ENCODE measurements at regions not wholly inside any gene's neighbourhood (a gene's known extent, or its start where the extent isn't known, plus 50 kb on each side); places are given as distances from the start of the nearest gene placed in this dataset.
A peak's percentile ranks its signal among the peaks of the same experiment; 100 is the strongest.

GRCh38 chr12:92074889-92075288, 70.8 kb downstream of the BTG1 start:
- Histone ChIP-seq H3K4me3 (ENCODE audit: insufficient read depth, low read depth, low read length, poor library complexity, severe bottlenecking) (no peak overlapping the region), H3K27ac (ENCODE audit: insufficient read depth, low read length, poor library complexity, severe bottlenecking) (no peak overlapping the region), H3K36me3 (ENCODE audit: control insufficient read depth, insufficient read depth, low read length) (no peaks in the 10 kb centered on the region), H3K27me3 (replicated peaks; ENCODE audit: control insufficient read depth, insufficient read depth, low read length, poor library complexity, severe bottlenecking) (no peaks in the 10 kb centered on the region), H3K9me3 (ENCODE audit: control insufficient read depth, low read length) (no peaks in the 10 kb centered on the region), H3K4me1 (ENCODE audit: control insufficient read depth, insufficient read depth, low read length, poor library complexity, severe bottlenecking) (peaks cover 4% of the 10 kb centered on the region)
- DNase-seq = no peak

DNA sequence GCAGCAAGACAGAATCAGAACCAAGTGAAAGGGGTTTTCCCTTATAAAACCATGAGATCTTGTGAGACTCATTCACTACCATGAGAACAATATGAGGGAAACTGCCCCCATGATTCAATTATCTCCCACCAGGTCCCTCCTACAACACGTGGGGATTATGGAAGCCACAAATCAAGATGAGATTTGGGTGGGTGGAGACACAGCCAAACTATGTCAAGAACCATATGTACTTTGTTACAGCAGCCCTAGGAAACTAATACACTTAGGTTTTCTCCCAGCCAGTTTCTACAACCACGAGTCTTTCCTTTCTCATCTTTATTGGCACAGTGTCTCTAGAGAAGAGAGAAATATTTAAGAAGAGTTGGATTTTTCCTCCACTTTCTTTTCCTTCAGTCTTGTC, 72.6 kb downstream of the BTG1 start:
- Histone ChIP-seq H3K27ac (ENCODE audit: insufficient read depth, low read length, poor library complexity, severe bottlenecking) (no peak overlapping the region), H3K4me3 (ENCODE audit: insufficient read depth, low read depth, low read length, poor library complexity, severe bottlenecking) (no peak overlapping the region), H3K36me3 (ENCODE audit: control insufficient read depth, insufficient read depth, low read length) (no peaks in the 10 kb centered on the region), H3K9me3 (ENCODE audit: control insufficient read depth, low read length) (no peaks in the 10 kb centered on the region), H3K27me3 (replicated peaks; ENCODE audit: control insufficient read depth, insufficient read depth, low read length, poor library complexity, severe bottlenecking) (no peaks in the 10 kb centered on the region), H3K4me1 (ENCODE audit: control insufficient read depth, insufficient read depth, low read length, poor library complexity, severe bottlenecking) (no peaks in the 10 kb centered on the region)
- no peak for DNase-seq

GRCh38 chr12:92072112-92072511, 73.5 kb downstream of the BTG1 start:
- no peak overlapping the region for H3K27ac ChIP-seq (ENCODE audit: insufficient read depth, low read length, poor library complexity, severe bottlenecking)
- no peaks in the 10 kb centered on the region for H3K27me3 ChIP-seq (replicated peaks; ENCODE audit: control insufficient read depth, insufficient read depth, low read length, poor library complexity, severe bottlenecking)
- H3K4me1 ChIP-seq (ENCODE audit: control insufficient read depth, insufficient read depth, low read length, poor library complexity, severe bottlenecking) = no peaks in the 10 kb centered on the region
- no peaks in the 10 kb centered on the region for H3K9me3 ChIP-seq (ENCODE audit: control insufficient read depth, low read length)
- no peak overlapping the region for H3K4me3 ChIP-seq (ENCODE audit: insufficient read depth, low read depth, low read length, poor library complexity, severe bottlenecking)
- no peak for DNase-seq
- H3K36me3 ChIP-seq (ENCODE audit: control insufficient read depth, insufficient read depth, low read length) = no peaks in the 10 kb centered on the region

DNA sequence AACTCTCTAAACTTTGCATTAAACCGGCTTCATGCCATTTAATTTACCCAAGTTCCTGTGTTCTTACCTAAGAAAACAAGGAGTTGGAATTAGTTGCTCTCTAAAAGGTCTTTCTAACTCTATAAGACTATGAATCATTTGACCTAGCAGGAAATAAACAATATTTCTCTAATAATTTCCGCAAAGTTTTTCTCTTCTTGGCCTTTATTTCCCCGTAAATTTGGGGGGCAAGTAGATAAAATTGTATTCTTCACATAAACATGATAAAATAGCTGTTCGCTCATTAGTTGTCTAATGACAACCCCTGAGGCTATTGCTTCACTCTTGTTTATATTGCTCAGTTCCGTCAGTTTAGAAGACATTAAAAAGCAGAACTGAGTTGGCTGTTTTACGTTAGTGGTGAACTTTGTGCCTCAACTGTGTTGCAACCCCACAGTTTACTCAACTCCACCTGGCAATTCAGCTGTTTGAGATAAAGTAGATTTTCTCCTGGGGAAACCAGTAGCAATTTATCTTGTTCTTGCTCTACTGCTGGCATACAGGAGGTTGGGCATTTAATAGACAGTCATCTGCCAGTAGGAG, 74.7 kb downstream of the BTG1 start:
- H3K4me3 ChIP-seq (ENCODE audit: insufficient read depth, low read depth, low read length, poor library complexity, severe bottlenecking) = no peak overlapping the region
- no peak for DNase-seq
- no peaks in the 10 kb centered on the region for H3K4me1 ChIP-seq (ENCODE audit: control insufficient read depth, insufficient read depth, low read length, poor library complexity, severe bottlenecking)
- H3K36me3 ChIP-seq (ENCODE audit: control insufficient read depth, insufficient read depth, low read length) = no peaks in the 10 kb centered on the region
- H3K27ac ChIP-seq (ENCODE audit: insufficient read depth, low read length, poor library complexity, severe bottlenecking) = no peak overlapping the region
- no peaks in the 10 kb centered on the region for H3K9me3 ChIP-seq (ENCODE audit: control insufficient read depth, low read length)
- H3K27me3 ChIP-seq (replicated peaks; ENCODE audit: control insufficient read depth, insufficient read depth, low read length, poor library complexity, severe bottlenecking) = no peaks in the 10 kb centered on the region

DNA sequence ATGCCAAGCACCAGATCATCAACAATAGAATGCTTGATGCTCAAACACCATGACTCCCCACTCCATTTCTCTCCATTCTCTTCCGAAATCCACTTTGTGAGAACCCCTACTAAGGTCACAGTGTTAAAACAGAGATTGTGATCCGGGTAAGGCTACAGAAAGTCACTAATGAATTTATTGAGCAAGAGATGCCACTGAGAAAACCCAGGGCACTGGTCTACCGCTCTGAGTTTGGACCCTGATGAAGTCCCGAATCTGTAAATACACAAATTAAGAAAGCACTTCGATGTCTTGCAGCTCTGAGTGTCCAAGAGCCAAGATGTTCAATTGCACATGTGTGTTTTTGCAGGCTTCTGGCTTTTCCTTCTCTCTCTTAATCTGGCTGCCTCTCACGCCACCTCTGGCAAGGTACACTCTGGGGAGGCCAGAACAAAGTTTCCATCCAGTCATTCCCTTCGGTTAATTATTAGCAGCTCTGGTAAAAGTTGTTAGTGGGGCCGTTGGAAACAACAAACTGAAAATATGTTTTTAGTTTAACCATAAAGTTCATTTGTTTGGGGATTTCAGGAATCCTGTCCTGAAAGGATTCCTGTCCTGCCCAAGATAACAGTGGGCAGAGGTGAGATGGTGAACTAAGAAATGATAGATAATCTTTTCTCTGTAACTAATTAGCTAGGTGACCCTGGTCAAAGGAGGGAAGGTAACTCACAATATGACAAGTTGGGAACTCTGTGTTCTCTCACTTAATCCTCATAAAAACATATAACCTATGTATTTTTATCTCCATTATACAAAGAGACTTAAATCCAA, 75.4 kb downstream of the BTG1 start:
- no peak overlapping the region for H3K4me3 ChIP-seq (ENCODE audit: insufficient read depth, low read depth, low read length, poor library complexity, severe bottlenecking)
- no peaks in the 10 kb centered on the region for H3K36me3 ChIP-seq (ENCODE audit: control insufficient read depth, insufficient read depth, low read length)
- no peaks in the 10 kb centered on the region for H3K4me1 ChIP-seq (ENCODE audit: control insufficient read depth, insufficient read depth, low read length, poor library complexity, severe bottlenecking)
- H3K27me3 ChIP-seq (replicated peaks; ENCODE audit: control insufficient read depth, insufficient read depth, low read length, poor library complexity, severe bottlenecking) = no peaks in the 10 kb centered on the region
- H3K27ac ChIP-seq (ENCODE audit: insufficient read depth, low read length, poor library complexity, severe bottlenecking) = no peak overlapping the region
- H3K9me3 ChIP-seq (ENCODE audit: control insufficient read depth, low read length) = no peaks in the 10 kb centered on the region
- no peak for DNase-seq

- Histone ChIP-seq H3K4me3 (ENCODE audit: insufficient read depth, low read depth, low read length, poor library complexity, severe bottlenecking) (no peak overlapping the region), H3K4me1 (ENCODE audit: control insufficient read depth, insufficient read depth, low read length, poor library complexity, severe bottlenecking) (no peaks in the 10 kb centered on the region), H3K27me3 (replicated peaks; ENCODE audit: control insufficient read depth, insufficient read depth, low read length, poor library complexity, severe bottlenecking) (no peaks in the 10 kb centered on the region), H3K27ac (ENCODE audit: insufficient read depth, low read length, poor library complexity, severe bottlenecking) (no peak overlapping the region), H3K9me3 (ENCODE audit: control insufficient read depth, low read length) (no peaks in the 10 kb centered on the region), H3K36me3 (ENCODE audit: control insufficient read depth, insufficient read depth, low read length) (no peaks in the 10 kb centered on the region)
- no peak for DNase-seq
Observed at GRCh38 chr12:92068459-92068858, 77.2 kb downstream of the BTG1 start.

DNA sequence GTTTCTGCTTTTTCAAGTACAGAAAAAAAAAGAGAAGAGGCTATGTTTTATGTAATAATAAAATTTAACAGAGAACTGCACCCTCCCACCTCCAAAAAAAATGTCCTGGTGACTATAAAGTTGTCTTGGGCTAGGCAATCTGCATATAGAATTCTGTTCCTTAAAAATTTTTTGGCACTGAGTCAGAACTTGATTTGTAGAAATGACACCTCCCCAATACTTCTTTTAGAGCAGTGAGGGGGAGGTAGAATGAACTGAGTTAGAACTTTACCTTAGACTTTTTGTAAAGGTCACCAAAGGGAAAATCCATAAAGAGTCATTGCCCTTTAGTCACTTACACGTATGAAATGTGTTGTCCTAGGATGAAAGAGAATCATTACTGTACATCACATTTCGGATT, 80.0 kb downstream of the BTG1 start:
- H3K36me3 ChIP-seq (ENCODE audit: control insufficient read depth, insufficient read depth, low read length) = no peaks in the 10 kb centered on the region
- DNase-seq = no peak
- H3K27me3 ChIP-seq (replicated peaks; ENCODE audit: control insufficient read depth, insufficient read depth, low read length, poor library complexity, severe bottlenecking) = no peaks in the 10 kb centered on the region
- peak overlapping the region; percentile 42 for H3K27ac ChIP-seq (ENCODE audit: insufficient read depth, low read length, poor library complexity, severe bottlenecking)
- H3K4me1 ChIP-seq (ENCODE audit: control insufficient read depth, insufficient read depth, low read length, poor library complexity, severe bottlenecking) = no peaks in the 10 kb centered on the region
- no peaks in the 10 kb centered on the region for H3K9me3 ChIP-seq (ENCODE audit: control insufficient read depth, low read length)
- no peak overlapping the region for H3K4me3 ChIP-seq (ENCODE audit: insufficient read depth, low read depth, low read length, poor library complexity, severe bottlenecking)

DNA sequence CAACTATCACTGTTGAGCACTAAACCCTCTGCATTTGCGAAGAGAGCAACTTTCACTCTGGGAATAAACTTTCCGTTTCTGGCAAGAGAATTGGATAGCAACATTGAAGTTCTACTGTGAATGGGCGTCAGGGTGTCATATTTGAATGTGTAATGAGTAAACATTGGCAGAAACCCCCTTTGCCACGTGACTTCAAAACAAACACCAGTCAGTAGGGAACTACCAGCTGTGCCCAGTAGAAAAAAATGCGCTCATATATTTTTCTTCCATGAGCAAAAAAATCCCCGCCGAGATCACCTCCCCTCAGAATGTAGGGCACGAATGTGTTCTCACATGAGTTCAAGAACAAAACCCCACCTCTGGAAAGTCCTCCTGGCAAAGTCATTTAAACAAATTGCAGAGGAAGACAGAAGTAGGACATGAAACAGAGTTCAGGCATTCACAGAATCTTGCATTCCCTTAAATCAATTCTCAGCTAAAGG, 80.6 kb downstream of the BTG1 start:
- Histone ChIP-seq H3K27me3 (replicated peaks; ENCODE audit: control insufficient read depth, insufficient read depth, low read length, poor library complexity, severe bottlenecking) (no peaks in the 10 kb centered on the region), H3K36me3 (ENCODE audit: control insufficient read depth, insufficient read depth, low read length) (no peaks in the 10 kb centered on the region), H3K27ac (ENCODE audit: insufficient read depth, low read length, poor library complexity, severe bottlenecking) (peak overlapping the region; percentile 42), H3K4me1 (ENCODE audit: control insufficient read depth, insufficient read depth, low read length, poor library complexity, severe bottlenecking) (no peaks in the 10 kb centered on the region), H3K9me3 (ENCODE audit: control insufficient read depth, low read length) (no peaks in the 10 kb centered on the region), H3K4me3 (ENCODE audit: insufficient read depth, low read depth, low read length, poor library complexity, severe bottlenecking) (no peak overlapping the region)
- peak; percentile 48 to 57 (median 53) for DNase-seq

- H3K9me3 ChIP-seq (ENCODE audit: control insufficient read depth, low read length) = no peaks in the 10 kb centered on the region
- H3K4me1 ChIP-seq (ENCODE audit: control insufficient read depth, insufficient read depth, low read length, poor library complexity, severe bottlenecking) = no peaks in the 10 kb centered on the region
- H3K27ac ChIP-seq (ENCODE audit: insufficient read depth, low read length, poor library complexity, severe bottlenecking) = peak overlapping the region; percentile 38
- no peaks in the 10 kb centered on the region for H3K27me3 ChIP-seq (replicated peaks; ENCODE audit: control insufficient read depth, insufficient read depth, low read length, poor library complexity, severe bottlenecking)
- no peak for DNase-seq
- no peak overlapping the region for H3K4me3 ChIP-seq (ENCODE audit: insufficient read depth, low read depth, low read length, poor library complexity, severe bottlenecking)
- no peaks in the 10 kb centered on the region for H3K36me3 ChIP-seq (ENCODE audit: control insufficient read depth, insufficient read depth, low read length)
Observed at GRCh38 chr12:92064422-92064821, 81.2 kb downstream of the BTG1 start.

- Histone ChIP-seq H3K9me3 (ENCODE audit: control insufficient read depth, low read length) (no peaks in the 10 kb centered on the region), H3K27ac (ENCODE audit: insufficient read depth, low read length, poor library complexity, severe bottlenecking) (no peak overlapping the region), H3K27me3 (replicated peaks; ENCODE audit: control insufficient read depth, insufficient read depth, low read length, poor library complexity, severe bottlenecking) (no peaks in the 10 kb centered on the region), H3K36me3 (ENCODE audit: control insufficient read depth, insufficient read depth, low read length) (no peaks in the 10 kb centered on the region), H3K4me3 (ENCODE audit: insufficient read depth, low read depth, low read length, poor library complexity, severe bottlenecking) (no peak overlapping the region), H3K4me1 (ENCODE audit: control insufficient read depth, insufficient read depth, low read length, poor library complexity, severe bottlenecking) (peaks cover 3% of the 10 kb centered on the region)
- no peak for DNase-seq
Observed at GRCh38 chr12:92063641-92064040, 82.0 kb downstream of the BTG1 start.
